HL-60/S4 (cell line): ENCODE measurements at regions not wholly inside any gene's neighbourhood (a gene's known extent, or its start where the extent isn't known, plus 50 kb on each side); places are given as distances from the start of the nearest gene placed in this dataset.
"Not testable (repeated sequence)": the region's sequence is repeated elsewhere in the genome, so short reads cannot be mapped to it uniquely, and the experiment has no call there.

ENCODE experiments used
- in situ Hi-C: fragments of 300-500 bp; cut with MboI; formaldehyde crosslinking; loops from 2 replicates; pipeline ENCODE4 v1.14.3; 2022; ENCODE audit warnings: low sequenced_read_pairs

DNA sequence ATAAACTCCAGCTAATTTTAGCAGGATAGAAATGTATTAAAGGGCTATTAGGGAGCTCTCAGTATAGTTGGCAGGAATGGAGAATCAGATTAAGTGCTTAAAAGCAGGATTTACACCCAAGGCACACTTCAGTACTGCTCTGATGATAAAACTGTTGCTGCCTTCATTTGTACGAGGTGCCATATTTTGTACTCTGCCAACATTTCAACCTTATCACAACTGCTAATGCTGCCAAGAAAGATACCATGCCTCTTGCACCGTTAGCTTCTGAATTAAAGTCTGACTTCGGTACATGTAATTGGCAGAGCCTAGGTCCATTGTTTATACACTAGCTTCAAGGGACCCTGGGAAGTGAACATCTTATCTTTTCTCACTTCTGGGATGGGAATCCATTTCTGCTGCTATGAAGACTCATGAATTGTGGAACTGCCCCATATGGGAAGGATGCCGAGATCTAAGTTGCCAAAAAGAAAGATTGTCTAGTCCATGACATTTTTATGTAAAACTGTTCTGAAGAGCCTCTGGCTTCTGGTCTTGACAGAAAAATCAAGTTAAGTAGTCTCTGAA is 624.0 kb upstream of the IGFBP7 start:
- in situ Hi-C loops: no loop called here

DNA sequence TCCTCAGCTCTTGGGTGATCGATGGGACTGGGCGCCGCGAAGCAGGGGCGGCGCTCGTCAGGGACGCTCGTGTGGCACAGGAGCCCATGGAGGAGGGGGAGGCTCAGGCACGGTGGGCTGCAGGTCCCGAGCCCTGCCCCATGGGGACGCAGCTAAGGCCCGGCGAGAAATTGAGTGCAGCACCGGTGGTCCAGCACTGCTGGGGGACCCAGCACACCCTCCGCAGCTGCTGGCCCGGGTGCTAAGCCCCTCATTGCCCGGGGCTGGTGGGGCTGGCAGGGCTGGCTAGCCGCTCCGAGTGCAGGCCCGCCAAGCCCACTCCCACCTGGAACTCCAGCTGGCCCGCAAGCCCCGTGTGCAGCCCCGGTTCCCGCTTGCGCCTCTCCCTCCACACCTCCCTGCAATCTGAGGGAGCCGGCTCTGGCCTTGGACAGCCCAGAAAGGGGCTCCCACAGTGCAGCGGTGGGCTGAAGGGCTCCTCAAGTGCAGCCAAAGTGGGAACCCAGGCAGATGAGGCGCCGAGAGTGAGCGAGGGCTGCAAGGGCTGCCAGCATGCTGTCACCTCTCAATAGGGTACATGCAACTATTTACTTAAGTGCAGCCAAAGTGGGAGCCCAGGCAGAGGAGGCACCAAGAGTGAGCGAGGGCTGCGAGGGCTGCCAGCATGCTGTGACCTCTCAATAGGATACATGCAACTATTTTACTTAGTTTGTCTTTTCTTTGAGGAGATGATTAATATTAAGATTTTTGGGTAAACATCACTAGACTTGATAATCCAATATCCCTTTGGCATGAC is 619.8 kb upstream of the IGFBP7 start:
- in situ Hi-C loops: not testable (repeated sequence)

DNA sequence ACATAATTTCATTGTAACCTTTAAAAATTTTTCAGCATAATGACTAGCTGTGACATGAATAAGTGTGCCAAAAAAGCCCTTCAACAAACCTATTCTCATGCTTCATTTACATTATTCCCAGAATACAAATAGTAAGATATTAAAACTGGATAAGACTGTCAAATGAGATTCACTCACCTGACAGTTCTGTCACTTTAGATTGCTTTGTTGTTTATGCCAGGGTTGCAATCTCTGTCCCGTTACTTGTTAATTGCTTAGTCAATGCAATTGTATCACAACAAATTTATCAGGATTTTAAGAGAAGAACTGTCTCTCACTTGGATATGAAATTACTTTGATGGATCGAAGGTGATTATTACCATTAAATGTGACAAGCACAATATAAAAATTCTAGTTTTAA is 616.0 kb upstream of the IGFBP7 start:
- in situ Hi-C loops: no loop called here

DNA sequence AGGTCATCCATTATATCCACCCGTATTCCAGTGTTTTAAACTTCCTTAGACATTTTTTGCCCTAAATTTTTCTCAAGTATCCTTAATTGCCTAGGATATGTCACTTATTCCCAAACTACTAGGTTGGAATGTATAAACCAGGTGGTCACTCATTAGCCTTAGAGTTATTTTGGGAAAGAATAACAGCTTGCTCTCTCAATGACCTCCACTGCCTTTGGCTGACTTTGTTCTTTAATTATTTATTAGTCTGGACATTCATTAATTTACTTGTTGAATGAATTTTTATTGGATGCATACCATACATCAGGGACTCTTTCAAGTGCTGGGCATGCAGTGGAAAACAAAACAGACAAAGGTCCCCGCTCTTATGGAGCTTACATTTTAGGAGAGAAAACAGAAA is 609.3 kb upstream of the IGFBP7 start:
- in situ Hi-C loops: no loop called here

DNA sequence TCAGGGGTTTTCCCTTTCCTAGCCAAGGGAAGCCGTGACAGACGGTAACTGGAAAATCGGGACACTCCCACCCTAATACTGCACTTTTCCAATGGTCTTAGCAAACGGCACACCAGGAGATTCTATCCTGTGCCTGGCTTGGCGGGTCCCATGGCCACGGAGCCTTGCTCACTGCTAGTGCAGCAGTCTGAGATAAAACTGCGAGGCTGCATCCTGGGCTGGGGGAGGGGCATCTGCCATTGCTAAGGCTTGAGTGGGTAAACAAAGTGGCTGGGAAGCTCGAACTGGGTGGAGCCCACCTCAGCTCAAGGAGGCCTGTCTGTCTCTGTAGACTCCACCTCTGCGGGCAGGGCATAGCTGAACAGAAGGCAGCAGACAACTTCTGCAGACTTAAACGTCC is 604.1 kb upstream of the IGFBP7 start:
- in situ Hi-C loops: not testable (repeated sequence)

DNA sequence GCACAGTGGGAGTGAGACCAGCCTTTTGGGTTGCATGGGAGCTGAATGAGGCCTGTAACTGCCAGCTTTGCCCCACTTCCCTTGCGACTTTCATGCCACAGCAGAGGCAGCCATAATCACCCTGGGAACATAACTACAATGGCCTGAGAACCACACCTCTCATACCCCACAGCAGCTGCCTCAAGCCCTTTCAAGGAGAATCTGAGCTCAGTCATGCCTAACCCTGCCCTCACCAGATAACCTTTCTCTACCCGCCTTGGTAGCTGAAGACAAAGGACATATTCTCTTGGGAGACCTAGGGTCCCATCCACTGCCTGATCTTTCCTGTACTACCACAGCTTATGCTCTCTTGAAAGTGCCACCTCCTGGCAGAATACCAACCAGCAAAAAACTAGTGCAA is 599.9 kb upstream of the IGFBP7 start:
- in situ Hi-C loops: no loop called here

DNA sequence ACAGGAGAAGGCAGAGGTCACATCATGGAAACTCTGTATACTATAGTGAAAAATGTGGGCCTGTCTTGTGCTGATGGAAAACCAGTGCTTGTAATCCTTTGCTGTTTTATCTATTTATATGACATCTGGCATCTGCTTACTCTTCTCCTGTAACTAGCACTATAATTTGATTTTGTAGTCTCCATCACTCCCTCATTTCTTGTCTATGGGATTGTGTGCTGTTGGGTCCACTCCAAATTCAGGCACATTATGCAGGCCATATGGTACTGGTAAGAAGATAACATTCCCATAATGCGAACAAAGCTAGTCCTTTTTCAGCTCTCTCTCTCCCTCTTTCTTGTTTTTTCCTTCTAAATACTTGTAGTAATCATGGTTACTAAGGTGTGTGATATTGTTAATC is 581.2 kb upstream of the IGFBP7 start:
- in situ Hi-C loops: no loop called here

DNA sequence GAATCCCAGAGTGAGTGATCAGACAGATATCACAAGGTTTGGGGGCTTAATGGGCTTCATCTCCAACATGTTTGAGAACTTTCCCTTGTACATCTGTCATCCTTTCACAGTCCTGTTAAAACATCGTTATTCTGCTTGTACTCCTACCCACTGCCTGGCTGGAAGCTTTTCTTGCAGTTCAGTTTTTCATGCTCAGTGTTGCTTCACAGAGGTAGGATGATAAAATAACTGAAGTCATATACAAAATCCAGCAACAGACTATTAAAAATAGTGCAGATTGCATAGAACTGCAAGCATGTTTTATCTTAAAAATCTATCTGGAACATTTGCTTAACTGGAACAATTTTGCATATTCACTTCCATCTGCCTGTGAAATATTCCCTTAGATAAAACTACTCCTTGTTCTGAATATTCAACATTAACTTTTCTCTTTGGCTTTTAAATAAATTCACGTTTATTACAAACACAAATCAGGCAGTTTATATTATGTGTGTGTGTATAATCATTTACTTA is 579.6 kb upstream of the IGFBP7 start:
- in situ Hi-C loops: no loop called here

DNA sequence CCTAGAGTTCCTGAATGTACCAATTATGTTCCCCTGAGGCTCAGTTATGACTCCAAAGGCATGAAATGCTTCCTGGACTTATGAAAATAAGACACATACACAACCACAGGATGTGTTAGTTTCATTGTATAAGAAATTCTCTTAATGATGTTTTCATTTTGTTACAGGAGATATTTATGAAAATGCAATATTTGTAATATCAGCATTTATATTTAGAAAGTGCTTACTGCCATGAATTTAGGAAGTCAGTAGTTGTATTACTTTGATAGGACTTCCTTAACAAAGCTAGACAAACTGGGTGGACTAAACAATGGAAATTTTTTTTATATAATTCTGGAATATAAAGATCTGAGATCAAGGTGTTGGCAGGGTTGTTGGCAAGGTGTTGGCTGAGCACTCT is 572.1 kb upstream of the IGFBP7 start:
- in situ Hi-C loops: no loop called here

DNA sequence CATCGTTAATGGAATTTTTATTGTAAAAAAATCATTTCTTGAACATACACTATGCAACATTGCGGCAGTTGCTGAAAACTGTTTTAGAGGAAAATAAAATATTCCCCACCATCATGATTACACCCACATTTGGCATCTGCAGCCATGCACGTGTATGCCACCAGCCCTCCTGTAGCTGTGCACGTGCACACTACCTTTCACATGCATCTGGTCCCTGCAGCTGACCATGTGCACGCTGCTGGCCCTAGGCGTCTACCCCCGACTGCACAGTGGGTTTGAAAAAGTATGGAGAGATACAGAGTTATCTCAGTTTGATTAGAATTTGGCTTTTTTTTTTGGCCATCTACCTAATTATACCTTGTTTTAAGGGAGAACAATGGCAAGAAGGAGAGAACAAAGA is 569.8 kb upstream of the IGFBP7 start:
- in situ Hi-C loops: no loop called here

DNA sequence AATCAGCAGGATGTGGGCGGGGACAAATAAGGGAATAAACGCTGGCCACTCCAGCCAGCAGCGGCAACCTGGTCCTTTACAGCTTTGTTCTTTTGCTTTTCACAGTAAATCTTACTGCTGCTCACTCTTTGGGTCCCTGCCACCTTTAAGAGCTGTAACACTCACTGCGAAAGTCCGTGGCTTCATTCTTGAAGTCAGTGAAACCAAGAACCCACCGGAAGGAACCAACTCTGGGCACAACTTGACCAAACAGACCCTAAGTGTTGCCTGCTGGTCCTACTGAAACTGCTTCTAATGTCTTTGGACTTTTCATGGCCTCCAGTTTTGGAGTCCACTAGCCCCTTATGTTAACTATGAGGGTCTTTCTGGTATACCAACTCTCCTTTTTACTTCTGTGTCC is 566.2 kb upstream of the IGFBP7 start:
- in situ Hi-C loops: no loop called here

DNA sequence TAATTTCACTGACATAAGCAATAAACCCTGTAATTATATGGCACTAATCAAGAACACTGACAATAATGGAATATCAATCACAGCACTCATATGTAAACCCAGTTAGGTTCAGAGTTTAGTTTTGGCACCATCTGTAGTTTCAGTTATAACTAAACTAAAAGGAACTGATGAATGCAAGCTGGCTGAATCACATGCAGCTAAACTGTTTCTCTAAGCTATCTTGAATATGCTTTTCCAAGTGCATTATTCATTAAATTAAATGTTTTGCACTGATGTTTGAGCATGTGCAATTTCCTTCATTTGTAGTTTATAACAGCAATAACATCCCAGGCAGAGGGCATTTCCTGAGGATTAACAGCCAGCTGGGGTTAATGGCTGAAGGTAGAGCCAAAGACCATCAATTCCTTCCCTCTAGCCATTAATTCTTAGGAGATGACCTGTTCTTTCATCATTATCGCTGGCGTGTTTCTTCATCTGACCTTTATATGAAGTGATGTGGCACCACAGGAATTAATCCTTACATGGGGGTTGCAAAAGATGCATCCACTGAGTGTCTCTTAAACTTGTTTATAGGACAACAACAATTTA is 562.8 kb upstream of the IGFBP7 start:
- in situ Hi-C loops: no loop called here

DNA sequence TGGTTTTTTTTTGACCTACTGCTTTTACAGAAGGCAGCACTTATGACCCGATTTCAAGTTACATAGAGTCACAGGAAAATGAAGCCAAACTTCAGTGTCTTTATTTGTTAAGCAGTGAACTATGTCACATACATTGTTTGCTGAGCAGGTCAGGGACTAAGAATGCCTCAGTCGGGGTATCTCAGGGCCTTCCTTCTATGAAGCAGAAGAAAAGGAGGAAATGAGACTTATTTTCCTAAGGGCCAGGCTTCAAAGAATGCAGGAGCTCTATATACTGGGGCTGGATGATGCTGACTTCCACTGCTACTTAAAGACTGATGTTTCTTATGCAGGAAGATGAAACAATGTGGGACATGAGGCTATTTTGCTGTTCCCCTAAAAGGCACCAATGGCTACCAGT is 558.4 kb upstream of the IGFBP7 start:
- in situ Hi-C loops: no loop called here

DNA sequence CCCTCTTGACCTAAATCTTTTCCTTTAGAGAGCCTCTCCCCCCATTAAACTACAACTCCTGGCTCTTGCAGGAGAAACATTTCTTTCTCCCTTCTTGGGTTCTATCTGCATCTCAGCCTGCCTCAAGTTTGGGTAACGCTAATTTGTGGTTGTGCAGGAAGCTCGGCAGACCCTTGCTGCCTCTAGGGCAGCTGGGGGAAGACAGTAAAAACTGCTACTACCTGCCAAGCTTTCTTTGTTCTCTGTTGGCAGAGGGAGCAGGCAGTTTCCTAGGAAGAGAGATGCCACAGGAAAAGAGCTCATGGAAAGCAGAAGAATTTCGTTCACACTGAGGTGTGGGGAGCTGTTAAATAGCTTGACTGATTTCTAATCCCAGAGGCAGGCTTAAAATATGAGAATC is 555.6 kb upstream of the IGFBP7 start:
- in situ Hi-C loops: no loop called here

DNA sequence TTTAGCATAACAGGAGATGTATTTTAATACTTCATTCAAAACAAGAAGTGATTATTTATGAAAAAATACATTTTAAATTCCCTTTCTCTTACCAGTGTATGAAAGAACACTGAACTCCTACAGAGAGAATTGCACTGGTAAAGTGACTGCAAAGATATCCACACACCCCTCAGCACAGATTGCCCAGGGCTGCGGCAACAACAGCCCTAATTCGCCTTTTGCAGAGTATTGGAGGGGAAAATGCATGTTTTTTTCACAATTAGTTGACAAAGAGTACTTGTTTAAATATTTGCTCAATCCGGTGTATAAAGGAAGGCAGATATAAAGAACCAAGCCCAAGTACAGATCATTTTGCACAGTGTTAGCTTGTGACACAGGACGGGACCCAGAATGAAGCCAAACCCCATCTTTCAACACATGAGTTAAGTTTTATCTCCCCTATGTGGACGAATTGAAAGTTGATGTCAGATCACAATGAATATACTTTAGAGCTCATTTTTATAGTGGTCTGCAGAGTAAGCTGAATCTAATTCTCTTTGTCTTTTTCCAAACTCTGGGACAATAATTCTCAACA is 551.4 kb upstream of the IGFBP7 start:
- in situ Hi-C loops: no loop called here

DNA sequence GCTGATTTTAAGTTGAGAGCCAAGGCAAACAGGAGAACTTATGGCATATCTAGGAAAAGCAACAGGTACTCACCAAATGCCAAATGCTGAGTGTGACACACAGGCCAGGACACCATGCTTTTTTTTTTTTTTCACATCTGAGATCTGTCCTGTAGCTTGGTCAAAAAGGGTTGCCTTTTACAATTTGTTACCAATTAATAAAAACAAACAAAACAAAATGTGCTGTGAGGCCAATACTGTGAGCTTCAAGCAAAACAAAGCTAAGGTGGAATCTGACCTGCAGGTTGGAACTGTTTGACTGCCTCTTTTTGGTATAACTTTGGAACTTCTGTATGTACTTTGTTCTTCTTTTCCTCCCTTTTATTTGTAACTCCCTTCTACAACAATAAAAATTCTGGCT is 548.5 kb upstream of the IGFBP7 start:
- in situ Hi-C loops: no loop called here

DNA sequence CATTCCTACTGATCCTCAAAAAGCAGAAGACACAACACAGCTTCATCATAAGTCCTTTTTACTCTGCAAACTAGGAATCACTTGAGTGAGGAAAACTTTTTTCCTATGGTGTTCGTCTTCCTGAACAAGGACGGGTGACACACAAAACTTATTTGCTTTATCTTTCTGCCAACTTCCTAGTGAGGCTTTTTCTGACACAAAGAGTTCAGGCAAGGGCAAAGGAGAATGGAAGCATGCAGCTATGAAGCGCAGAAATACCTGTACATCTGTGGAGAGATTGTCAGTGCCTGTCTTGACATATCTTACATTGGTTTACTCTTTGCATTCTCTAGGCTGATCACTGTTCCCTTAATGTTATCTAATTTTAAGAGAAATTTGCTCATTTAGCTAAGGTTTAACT is 548.0 kb upstream of the IGFBP7 start:
- in situ Hi-C loops: no loop called here

DNA sequence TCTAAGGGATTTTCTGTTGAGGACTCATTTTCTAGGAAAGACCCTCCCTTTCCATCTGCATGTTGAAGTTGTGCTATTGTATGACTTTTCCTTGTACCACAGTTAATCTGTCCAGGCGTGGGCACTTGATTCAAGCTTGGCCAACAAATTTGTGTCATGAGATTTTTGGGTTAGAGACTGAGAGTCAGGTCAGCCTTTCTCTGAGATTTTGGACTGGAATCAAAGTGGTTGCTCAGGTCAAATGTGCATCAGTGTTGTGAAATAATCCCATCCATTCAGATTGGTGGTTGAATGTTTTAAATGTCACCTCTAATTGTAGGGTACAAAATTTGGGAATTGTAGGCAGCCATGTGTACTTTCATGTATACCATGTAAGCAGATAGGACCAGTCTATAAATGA is 545.2 kb upstream of the IGFBP7 start:
- in situ Hi-C loops: no loop called here

DNA sequence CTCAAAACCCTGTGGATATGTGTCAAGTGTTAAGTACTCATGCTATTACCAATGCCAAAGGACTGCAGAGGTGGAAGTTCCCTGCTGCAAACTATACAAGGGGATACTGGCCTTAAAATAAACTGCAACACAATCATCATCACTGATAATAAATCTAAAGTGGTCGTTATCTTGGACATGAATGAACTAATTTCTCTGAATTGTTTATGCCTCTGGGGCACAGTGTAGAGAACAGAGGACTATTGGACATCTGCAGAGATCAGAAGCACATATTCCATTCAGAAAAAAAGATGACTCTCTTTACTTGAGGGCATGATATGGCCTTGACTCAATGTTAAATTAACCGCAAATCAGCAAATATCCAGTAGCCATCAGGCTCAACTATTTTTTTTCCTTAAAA is 542.6 kb upstream of the IGFBP7 start:
- in situ Hi-C loops: no loop called here

DNA sequence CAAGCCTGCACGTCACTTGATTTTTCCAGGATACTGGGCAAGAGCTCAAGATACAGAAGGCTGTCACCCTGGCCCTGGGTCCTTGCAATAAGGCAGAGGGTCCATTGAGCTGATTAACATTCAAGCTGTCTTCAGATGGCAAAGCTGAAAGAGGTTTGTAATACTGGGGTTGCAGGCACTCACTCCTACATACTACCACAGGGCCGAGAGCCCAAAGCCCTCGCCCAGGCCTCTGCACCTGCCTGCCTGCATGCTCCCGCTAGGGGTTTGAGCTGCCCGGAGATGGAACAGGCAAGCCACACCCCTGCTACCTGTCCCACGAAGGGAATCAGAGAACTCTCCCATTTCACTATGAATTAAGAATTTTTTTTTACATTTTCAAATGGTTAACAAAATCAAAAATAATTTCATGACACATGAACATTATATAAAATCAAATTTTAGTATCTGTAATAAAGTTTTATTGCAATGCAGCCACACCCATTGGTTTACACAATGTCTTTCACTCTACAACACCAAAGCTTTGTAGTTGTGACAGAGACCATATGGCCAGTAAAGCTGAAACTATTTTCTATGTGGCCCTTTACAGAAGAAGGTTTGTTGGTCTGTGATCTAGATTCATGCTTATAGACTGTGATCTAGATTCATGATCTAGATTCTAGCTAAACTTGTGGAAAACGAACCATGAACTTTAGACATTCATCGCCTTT is 530.4 kb upstream of the IGFBP7 start:
- in situ Hi-C loops: no loop called here
